HL-60 (cell line): ENCODE measurements at regions not wholly inside any gene's neighbourhood (a gene's known extent, or its start where the extent isn't known, plus 50 kb on each side); places are given as distances from the start of the nearest gene placed in this dataset.

Source experiments
- DNase-seq, 2 experiments: peaks; one replicate each; pipeline ENCODE4 v3.0.0-alpha.2; 2010 to 2020; ENCODE audit warnings: low read depth in 1 of 2, low spot score in 1 of 2
- H3K27ac ChIP-seq: fragments of 250-450 bp; sonication (Bioruptor Pico); replicated peaks from 2 replicates; pipeline ENCODE4 v1.5.1; 2020; ENCODE audit warnings: mild to moderate bottlenecking, moderate library complexity
- H3K27me3 ChIP-seq: fragments of 250-450 bp; sonication (Bioruptor Pico); 2 replicates; pipeline ENCODE4 v1.5.1; 2021; ENCODE audit warnings: mild to moderate bottlenecking, moderate library complexity; ENCODE audit not compliant: insufficient read depth, poor library complexity, severe bottlenecking
- H3K4me3 ChIP-seq: replicated peaks from 2 replicates; pipeline ENCODE4 v1.5.1; 2011; ENCODE audit warnings: mild to moderate bottlenecking, control low read depth, low read length; ENCODE audit not compliant: insufficient read depth
- CTCF ChIP-seq: IDR thresholded peaks from one replicate; pipeline ENCODE4 v1.5.1; 2011; ENCODE audit warnings: low read length, control low read depth, inconsistent platforms; ENCODE audit not compliant: insufficient read depth
- GABPA ChIP-seq: IDR thresholded peaks from 2 replicates; pipeline ENCODE4 v1.6.1; 2012; ENCODE audit warnings: low read depth
- POLR2AphosphoS5 ChIP-seq: IDR thresholded peaks from 2 replicates; pipeline ENCODE4 v1.6.1; 2012; ENCODE audit warnings: low read depth
- REST ChIP-seq: IDR thresholded peaks from 2 replicates; pipeline ENCODE4 v1.6.1; 2012; ENCODE audit warnings: low read depth; ENCODE audit not compliant: insufficient replicate concordance
- SPI1 ChIP-seq: IDR thresholded peaks from 2 replicates; pipeline ENCODE4 v1.6.1; 2012; ENCODE audit warnings: low read depth, mild to moderate bottlenecking, borderline replicate concordance

GRCh38 chr11:116300232-116300631, 472.6 kb downstream of the BUD13 start:
- TF ChIP-seq CTCF: no peak
- no peak for TF ChIP-seq REST
- no peak for TF ChIP-seq SPI1
- no peak for TF ChIP-seq POLR2AphosphoS5
- no peak for TF ChIP-seq GABPA
- no peak for DNase-seq
- Histone ChIP-seq H3K27me3 (no peaks in the 10 kb centered on the region), H3K27ac (no peak overlapping the region), H3K4me3 (no peak overlapping the region)

- no peak for DNase-seq
- no peak for TF ChIP-seq POLR2AphosphoS5
- no peak for TF ChIP-seq GABPA
- no peak for TF ChIP-seq CTCF
- no peak for TF ChIP-seq REST
- no peak overlapping the region for H3K27ac ChIP-seq
- H3K27me3 ChIP-seq: no peaks in the 10 kb centered on the region
- H3K4me3 ChIP-seq: no peak overlapping the region
Observed at GRCh38 chr11:116294630-116295029, 478.2 kb downstream of the BUD13 start.

- H3K27ac ChIP-seq: no peak overlapping the region
- H3K27me3 ChIP-seq: no peaks in the 10 kb centered on the region
- H3K4me3 ChIP-seq: no peak overlapping the region
- TF ChIP-seq SPI1 (no peak), CTCF (no peak)
- DNase-seq: no peak
Observed at GRCh38 chr11:116287866-116288265, 484.9 kb downstream of the BUD13 start.

GRCh38 chr11:116285026-116285425, 487.8 kb downstream of the BUD13 start:
- no peak for DNase-seq
- Histone ChIP-seq H3K27ac (no peak overlapping the region), H3K4me3 (no peak overlapping the region), H3K27me3 (no peaks in the 10 kb centered on the region)
- no peak for TF ChIP-seq POLR2AphosphoS5
- TF ChIP-seq SPI1: no peak
- TF ChIP-seq CTCF: no peak
- TF ChIP-seq GABPA: no peak
- no peak for TF ChIP-seq REST
